ENCODE measurements at regions not wholly inside any gene's neighbourhood (a gene's known extent, or its start where the extent isn't known, plus 50 kb on each side); places are given as distances from the start of the nearest gene placed in this dataset.

DNA sequence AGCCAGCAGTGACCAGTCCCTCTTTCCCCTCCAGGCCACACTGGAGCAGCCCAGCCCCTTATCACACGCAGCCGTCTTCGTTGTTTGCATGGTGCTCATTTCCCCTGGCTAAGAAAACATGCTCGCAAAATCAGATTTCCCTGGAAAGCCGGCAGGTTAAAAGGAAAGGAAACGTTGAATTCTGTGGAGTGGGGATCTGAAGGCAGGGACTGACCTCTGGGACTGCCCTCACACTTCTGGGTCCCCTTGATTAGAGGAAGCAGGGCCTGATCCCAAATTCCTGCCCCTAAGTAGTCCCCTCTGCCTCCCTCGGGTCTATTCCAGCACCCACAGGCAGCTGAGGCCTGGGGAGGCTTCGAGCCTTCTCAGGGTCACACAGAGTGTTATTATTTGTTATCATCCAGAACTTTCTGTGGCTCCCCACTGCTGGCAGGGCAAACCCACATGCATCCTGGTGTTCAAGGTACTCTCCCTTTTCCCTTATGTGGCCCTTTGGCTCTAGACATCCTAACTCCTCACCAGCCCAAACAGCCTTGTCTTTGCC is 125.2 kb upstream of the ZBTB40 start:
- H3K4me1 ChIP-seq (ENCODE audit: control insufficient read depth, extremely low read depth, insufficient read depth, low read length): peaks cover 5% of the 10 kb centered on the region
- H3K36me3 ChIP-seq (ENCODE audit: control insufficient read depth in 2 of 2, extremely low read depth in 1 of 2, insufficient read depth in 2 of 2, low read length in 2 of 2): no peaks in the 10 kb centered on the region
- H3K27me3 ChIP-seq (ENCODE audit: control insufficient read depth in 2 of 2, insufficient read depth in 2 of 2, low read length in 2 of 2): peaks cover 0 to 1% of the 10 kb centered on the region in 2 experiments
- no peak overlapping the region for H3K4me3 ChIP-seq (replicated peaks in 1 of 3; ENCODE audit: insufficient read depth in 1 of 3, low read depth in 1 of 3, low read length in 3 of 3)
- CTCF ChIA-PET: no interaction called here
- H3K4me2 ChIP-seq (ENCODE audit: insufficient read depth, low read length): no peak overlapping the region
- no peak overlapping the region for H2AFZ ChIP-seq (ENCODE audit: low read depth, low read length)
- POLR2A ChIA-PET: no interaction called here
- no peak overlapping the region for H3K27ac ChIP-seq (ENCODE audit: insufficient read depth, low read depth, low read length)
- no peak overlapping the region for H3K9ac ChIP-seq (replicated peaks; ENCODE audit: extremely low read depth, insufficient read depth, low read length)
- H3K79me2 ChIP-seq (ENCODE audit: control insufficient read depth, insufficient read depth, low read length): no peaks in the 10 kb centered on the region
- dilution Hi-C loops (cut with MboI; ENCODE audit: extremely low pct_ligation_motif_present, low sequenced_read_pairs): no loop called here
- intact Hi-C loops (cut with micrococcal nuclease): no loop called here
- TF ChIP-seq MYC (IDR thresholded peaks at IDR 0.05; ENCODE audit: low read depth, low read length) (no peak), EZH2 (IDR thresholded peaks at IDR 0.05; ENCODE audit: borderline replicate concordance, low read depth, low read length, severe bottlenecking) (no peak), FOS (IDR thresholded peaks at IDR 0.05; ENCODE audit: borderline replicate concordance, insufficient read depth, low read length) (no peak), JUN (IDR thresholded peaks at IDR 0.05; ENCODE audit: borderline replicate concordance, insufficient read depth, insufficient read length, low read depth) (no peak), POLR2A (IDR thresholded peaks at IDR 0.05; ENCODE audit: low read depth, low read length) (no peak), POLR2AphosphoS5 (IDR thresholded peaks at IDR 0.05; ENCODE audit: insufficient read depth, low read depth, low read length) (no peak), GATA2 (IDR thresholded peaks at IDR 0.05; ENCODE audit: insufficient read depth, insufficient read length, low read depth, low read length) (no peak)
- TF ChIP-seq, protein P1, sequence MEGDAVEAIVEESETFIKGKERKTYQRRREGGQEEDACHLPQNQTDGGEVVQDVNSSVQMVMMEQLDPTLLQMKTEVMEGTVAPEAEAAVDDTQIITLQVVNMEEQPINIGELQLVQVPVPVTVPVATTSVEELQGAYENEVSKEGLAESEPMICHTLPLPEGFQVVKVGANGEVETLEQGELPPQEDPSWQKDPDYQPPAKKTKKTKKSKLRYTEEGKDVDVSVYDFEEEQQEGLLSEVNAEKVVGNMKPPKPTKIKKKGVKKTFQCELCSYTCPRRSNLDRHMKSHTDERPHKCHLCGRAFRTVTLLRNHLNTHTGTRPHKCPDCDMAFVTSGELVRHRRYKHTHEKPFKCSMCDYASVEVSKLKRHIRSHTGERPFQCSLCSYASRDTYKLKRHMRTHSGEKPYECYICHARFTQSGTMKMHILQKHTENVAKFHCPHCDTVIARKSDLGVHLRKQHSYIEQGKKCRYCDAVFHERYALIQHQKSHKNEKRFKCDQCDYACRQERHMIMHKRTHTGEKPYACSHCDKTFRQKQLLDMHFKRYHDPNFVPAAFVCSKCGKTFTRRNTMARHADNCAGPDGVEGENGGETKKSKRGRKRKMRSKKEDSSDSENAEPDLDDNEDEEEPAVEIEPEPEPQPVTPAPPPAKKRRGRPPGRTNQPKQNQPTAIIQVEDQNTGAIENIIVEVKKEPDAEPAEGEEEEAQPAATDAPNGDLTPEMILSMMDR (IDR thresholded peaks at IDR 0.05; ENCODE audit: extremely low read depth in 1 of 2, insufficient read depth in 1 of 2, low read depth in 1 of 2, low read length in 2 of 2): no peak
- TF ChIP-seq, protein P2, sequence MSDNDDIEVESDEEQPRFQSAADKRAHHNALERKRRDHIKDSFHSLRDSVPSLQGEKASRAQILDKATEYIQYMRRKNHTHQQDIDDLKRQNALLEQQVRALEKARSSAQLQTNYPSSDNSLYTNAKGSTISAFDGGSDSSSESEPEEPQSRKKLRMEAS (IDR thresholded peaks at IDR 0.05; ENCODE audit: insufficient read depth, insufficient read length): no peak
- no peaks in the 10 kb centered on the region for H3K9me3 ChIP-seq (replicated peaks; ENCODE audit: control insufficient read depth, insufficient read depth, low read length)
- FAIRE-seq (no peak), DNase-seq (ENCODE audit: low read depth, low spot score) (peak; percentile 52)
- BruUV-seq (replicated peaks): no TSS peak
- no peaks in the 10 kb centered on the region for H3K9me1 ChIP-seq (replicated peaks; ENCODE audit: control insufficient read depth, extremely low read depth, insufficient read depth, low read length)
- no peaks in the 10 kb centered on the region for H4K20me1 ChIP-seq (replicated peaks; ENCODE audit: control insufficient read depth, extremely low read depth, insufficient read depth, low read length)

Data from endothelial cell of umbilical vein (primary cell).